Naive thymus-derived CD4-positive, alpha-beta T cell (primary cell): ENCODE measurements at regions not wholly inside any gene's neighbourhood (a gene's known extent, or its start where the extent isn't known, plus 50 kb on each side); places are given as distances from the start of the nearest gene placed in this dataset.
"Not testable (repeated sequence)": the region's sequence is repeated elsewhere in the genome, so short reads cannot be mapped to it uniquely, and the experiment has no call there.

Experiments
- ATAC-seq: fragments of 150-1000 bp; cut with Tn5 transposase; 2 replicates; pipeline ENCODE4 v1.10.0; 2021; ENCODE audit warnings: mild to moderate bottlenecking, moderate library complexity
- CTCF ChIA-PET: fragments of 350-600 bp; sonication (Branson Sonifier 250); formaldehyde crosslinking; loops from one replicate; lab custom pipeline; 2021; ENCODE audit warnings: antibody characterized with exemption; lab: Charles Lee
- POLR2A ChIA-PET: fragments of 350-600 bp; sonication (Branson Sonifier 250); formaldehyde crosslinking; loops from one replicate; lab custom pipeline; 2021; ENCODE audit warnings: antibody characterized with exemption, inconsistent platforms; lab: Charles Lee
- DNase-seq, 9 donors: peaks; one replicate each; pipeline versions ENCODE4 v3.0.0 to v3.0.0-alpha.2; 2020 to 2022; ENCODE audit warnings: mixed read lengths in 1 of 9
- H3K27ac ChIP-seq: one replicate; pipeline ENCODE4 v1.7.0; 2013; ENCODE audit warnings: mild to moderate bottlenecking, low read depth, low read length, moderate library complexity
- H3K27me3 ChIP-seq, 2 donors: one replicate each; pipeline ENCODE4 v1.7.0; 2013; ENCODE audit warnings: low read length in 2 of 2, mild to moderate bottlenecking in 2 of 2, moderate library complexity in 2 of 2; ENCODE audit not compliant: control insufficient read depth in 2 of 2, insufficient read depth in 2 of 2
- H3K36me3 ChIP-seq, 3 experiments: 1 replicate in 2 of 3; 2 replicates in 1 of 3; pipeline ENCODE4 v1.7.0; 2013; ENCODE audit warnings: low read length in 3 of 3, mild to moderate bottlenecking in 3 of 3, moderate library complexity in 1 of 3; ENCODE audit not compliant: insufficient read depth in 3 of 3, control insufficient read depth in 2 of 3
- H3K4me1 ChIP-seq, 2 donors: one replicate each; pipeline ENCODE4 v1.7.0; 2013; ENCODE audit warnings: low read length in 2 of 2, mild to moderate bottlenecking in 2 of 2, moderate library complexity in 1 of 2; ENCODE audit not compliant: control insufficient read depth in 2 of 2, insufficient read depth in 2 of 2
- H3K4me3 ChIP-seq: 2 replicates; pipeline ENCODE4 v1.7.0; 2013; ENCODE audit warnings: mild to moderate bottlenecking, low read length
- H3K9me3 ChIP-seq, 3 experiments: 1 replicate in 2 of 3; 2 replicates in 1 of 3; pipeline ENCODE4 v1.7.0; 2013; ENCODE audit warnings: low read length in 3 of 3; ENCODE audit not compliant: control insufficient read depth in 2 of 3
- H3K27ac Mint-ChIP-seq, 9 donors: one replicate each; pipeline ENCODE4 v1.8.0; 2020 to 2022; ENCODE audit warnings: mixed read lengths in 9 of 9, mild to moderate bottlenecking in 8 of 9, moderate library complexity in 5 of 9, inconsistent platforms in 2 of 9
- H3K27me3 Mint-ChIP-seq, 5 donors: one replicate each; pipeline ENCODE4 v1.8.0; 2021 to 2022; ENCODE audit warnings: mixed read lengths in 5 of 5, mild to moderate bottlenecking in 1 of 5
- H3K36me3 Mint-ChIP-seq, 5 donors: one replicate each; pipeline ENCODE4 v1.8.0; 2020 to 2022; ENCODE audit warnings: mixed read lengths in 5 of 5, mild to moderate bottlenecking in 3 of 5, inconsistent platforms in 1 of 5
- H3K4me1 Mint-ChIP-seq, 7 donors: one replicate each; pipeline ENCODE4 v1.8.0; 2020 to 2022; ENCODE audit warnings: mixed read lengths in 7 of 7, mild to moderate bottlenecking in 3 of 7, inconsistent platforms in 1 of 7
- H3K4me3 Mint-ChIP-seq, 10 donors: one replicate each; pipeline ENCODE4 v1.8.0; 2020 to 2022; ENCODE audit warnings: mild to moderate bottlenecking in 10 of 10, mixed read lengths in 10 of 10, moderate library complexity in 6 of 10, inconsistent platforms in 2 of 10
- H3K9me3 Mint-ChIP-seq, 11 donors: one replicate each; pipeline ENCODE4 v1.8.0; 2020 to 2022; ENCODE audit warnings: mixed read lengths in 11 of 11, mild to moderate bottlenecking in 4 of 11, inconsistent platforms in 1 of 11, moderate library complexity in 1 of 11
- intact Hi-C, 2 donors: fragments of 100-400 bp; cut with micrococcal nuclease; formaldehyde crosslinking; loops; one replicate each; pipeline ENCODE4 v1.15.1; 2023

GRCh38 chr7:153052206-153052605, 292.7 kb downstream of the ACTR3B start:
- DNase-seq (no peak), ATAC-seq (no peak)
- no peak overlapping the region for H3K27ac Mint-ChIP-seq
- H3K36me3 ChIP-seq, result no peaks in the 10 kb centered on the region
- POLR2A ChIA-PET, result no interaction called here
- H3K9me3 Mint-ChIP-seq, result peaks cover 0 to 10% (median 2%) of the 10 kb centered on the region in 11 donors
- H3K9me3 ChIP-seq, result no peaks in the 10 kb centered on the region
- H3K4me1 ChIP-seq, result no peaks in the 10 kb centered on the region
- CTCF ChIA-PET, result no interaction called here
- H3K27me3 Mint-ChIP-seq, result peaks cover 0 to 8% (median 0%) of the 10 kb centered on the region in 5 donors
- intact Hi-C loops, result no loop called here
- no peaks in the 10 kb centered on the region for H3K36me3 Mint-ChIP-seq
- no peak overlapping the region for H3K4me3 Mint-ChIP-seq
- no peak overlapping the region for H3K4me3 ChIP-seq
- no peak overlapping the region for H3K27ac ChIP-seq
- H3K27me3 ChIP-seq, result no peaks in the 10 kb centered on the region
- H3K4me1 Mint-ChIP-seq, result no peaks in the 10 kb centered on the region

- Histone ChIP-seq H3K4me3 (no peak overlapping the region), H3K27ac (no peak overlapping the region), H3K9me3 (no peaks in the 10 kb centered on the region), H3K27me3 (no peaks in the 10 kb centered on the region), H3K4me1 (no peaks in the 10 kb centered on the region), H3K36me3 (no peaks in the 10 kb centered on the region)
- H3K4me3 Mint-ChIP-seq, result no peak overlapping the region
- peaks cover 0 to 6% (median 0%) of the 10 kb centered on the region in 5 donors for H3K36me3 Mint-ChIP-seq
- DNase-seq, result no peak
- intact Hi-C loops, result no loop called here
- H3K27ac Mint-ChIP-seq, result no peak overlapping the region
- ChIA-PET POLR2A (no interaction called here), CTCF (no interaction called here)
- H3K27me3 Mint-ChIP-seq, result peaks cover 0 to 5% (median 0%) of the 10 kb centered on the region in 5 donors
- peaks cover 0 to 12% (median 0%) of the 10 kb centered on the region in 11 donors for H3K9me3 Mint-ChIP-seq
- no peak for ATAC-seq
- no peaks in the 10 kb centered on the region for H3K4me1 Mint-ChIP-seq
Measured at GRCh38 chr7:153061910-153062528, 302.5 kb downstream of the ACTR3B start.

- ATAC-seq (no peak), DNase-seq (no peak)
- H3K36me3 Mint-ChIP-seq, result peaks cover 0 to 6% (median 0%) of the 10 kb centered on the region in 5 donors
- CTCF ChIA-PET, result no interaction called here
- peaks cover 0 to 5% (median 0%) of the 10 kb centered on the region in 5 donors for H3K27me3 Mint-ChIP-seq
- Histone ChIP-seq H3K27ac (no peak overlapping the region), H3K36me3 (no peaks in the 10 kb centered on the region), H3K27me3 (no peaks in the 10 kb centered on the region), H3K9me3 (no peaks in the 10 kb centered on the region), H3K4me1 (no peaks in the 10 kb centered on the region), H3K4me3 (no peak overlapping the region)
- peaks cover 0 to 11% (median 0%) of the 10 kb centered on the region in 11 donors for H3K9me3 Mint-ChIP-seq
- no peaks in the 10 kb centered on the region for H3K4me1 Mint-ChIP-seq
- no peak overlapping the region for H3K4me3 Mint-ChIP-seq
- intact Hi-C loops, result no loop called here
- no peak overlapping the region for H3K27ac Mint-ChIP-seq
- POLR2A ChIA-PET, result no interaction called here
Measured at GRCh38 chr7:153065051-153065450, 305.5 kb downstream of the ACTR3B start.

GRCh38 chr7:153066711-153067110, 307.2 kb downstream of the ACTR3B start:
- ATAC-seq, result no peak
- no peaks in the 10 kb centered on the region for H3K36me3 ChIP-seq
- no peak overlapping the region for H3K4me3 ChIP-seq
- no peaks in the 10 kb centered on the region for H3K4me1 Mint-ChIP-seq
- no peaks in the 10 kb centered on the region for H3K36me3 Mint-ChIP-seq
- peaks cover 0 to 5% (median 0%) of the 10 kb centered on the region in 5 donors for H3K27me3 Mint-ChIP-seq
- H3K4me1 ChIP-seq, result no peaks in the 10 kb centered on the region
- no peak for DNase-seq
- intact Hi-C loops, result no loop called here
- H3K4me3 Mint-ChIP-seq, result no peak overlapping the region
- ChIA-PET POLR2A (no interaction called here), CTCF (no interaction called here)
- peaks cover 0 to 10% (median 0%) of the 10 kb centered on the region in 11 donors for H3K9me3 Mint-ChIP-seq
- H3K27ac ChIP-seq, result no peak overlapping the region
- H3K27me3 ChIP-seq, result no peaks in the 10 kb centered on the region
- no peaks in the 10 kb centered on the region for H3K9me3 ChIP-seq
- no peak overlapping the region for H3K27ac Mint-ChIP-seq

GRCh38 chr7:153070141-153070540, 310.6 kb downstream of the ACTR3B start:
- H3K36me3 ChIP-seq, result no peaks in the 10 kb centered on the region
- no peak overlapping the region for H3K4me3 ChIP-seq
- no peaks in the 10 kb centered on the region for H3K4me1 ChIP-seq
- H3K27ac Mint-ChIP-seq, result no peak overlapping the region
- ATAC-seq, result no peak
- no peak overlapping the region for H3K27ac ChIP-seq
- intact Hi-C loops, result no loop called here
- H3K27me3 ChIP-seq, result no peaks in the 10 kb centered on the region
- no peaks in the 10 kb centered on the region for H3K9me3 ChIP-seq
- DNase-seq, result no peak
- H3K9me3 Mint-ChIP-seq, result peaks cover 0 to 1% (median 0%) of the 10 kb centered on the region in 11 donors
- no peaks in the 10 kb centered on the region for H3K36me3 Mint-ChIP-seq
- H3K4me1 Mint-ChIP-seq, result no peaks in the 10 kb centered on the region
- H3K27me3 Mint-ChIP-seq, result no peaks in the 10 kb centered on the region
- no peak overlapping the region for H3K4me3 Mint-ChIP-seq
- ChIA-PET POLR2A (no interaction called here), CTCF (no interaction called here)

GRCh38 chr7:153072806-153073205, 313.3 kb downstream of the ACTR3B start:
- DNase-seq, result no peak
- no peak overlapping the region for H3K27ac ChIP-seq
- no peaks in the 10 kb centered on the region for H3K36me3 ChIP-seq
- Mint-ChIP-seq H3K36me3 (no peaks in the 10 kb centered on the region), H3K27ac (no peak overlapping the region), H3K9me3 (peaks cover 0 to 4% (median 0%) of the 10 kb centered on the region in 11 donors), H3K4me3 (no peak overlapping the region), H3K27me3 (no peaks in the 10 kb centered on the region), H3K4me1 (no peaks in the 10 kb centered on the region)
- intact Hi-C loops, result no loop called here
- POLR2A ChIA-PET, result no interaction called here
- no peaks in the 10 kb centered on the region for H3K4me1 ChIP-seq
- no peak overlapping the region for H3K4me3 ChIP-seq
- no peaks in the 10 kb centered on the region for H3K27me3 ChIP-seq
- H3K9me3 ChIP-seq, result no peaks in the 10 kb centered on the region
- CTCF ChIA-PET, result no interaction called here
- no peak for ATAC-seq

- H3K4me1 ChIP-seq, H3K27ac ChIP-seq, H3K36me3 ChIP-seq, H3K9me3 ChIP-seq, POLR2A ChIA-PET, H3K9me3 Mint-ChIP-seq, CTCF ChIA-PET, intact Hi-C loops, H3K27me3 Mint-ChIP-seq, H3K27ac Mint-ChIP-seq, ATAC-seq, H3K27me3 ChIP-seq, H3K4me3 Mint-ChIP-seq, DNase-seq, H3K36me3 Mint-ChIP-seq, H3K4me1 Mint-ChIP-seq, H3K4me3 ChIP-seq: not testable (repeated sequence)
Measured at GRCh38 chr7:153076289-153076688, 316.7 kb downstream of the ACTR3B start.
